T-helper 9 cell (primary cell): ENCODE measurements at regions not wholly inside any gene's neighbourhood (a gene's known extent, or its start where the extent isn't known, plus 50 kb on each side); places are given as distances from the start of the nearest gene placed in this dataset.

Experiments used
- DNase-seq: peaks from one replicate; pipeline ENCODE4 v3.0.0-alpha.2; 2020

DNA sequence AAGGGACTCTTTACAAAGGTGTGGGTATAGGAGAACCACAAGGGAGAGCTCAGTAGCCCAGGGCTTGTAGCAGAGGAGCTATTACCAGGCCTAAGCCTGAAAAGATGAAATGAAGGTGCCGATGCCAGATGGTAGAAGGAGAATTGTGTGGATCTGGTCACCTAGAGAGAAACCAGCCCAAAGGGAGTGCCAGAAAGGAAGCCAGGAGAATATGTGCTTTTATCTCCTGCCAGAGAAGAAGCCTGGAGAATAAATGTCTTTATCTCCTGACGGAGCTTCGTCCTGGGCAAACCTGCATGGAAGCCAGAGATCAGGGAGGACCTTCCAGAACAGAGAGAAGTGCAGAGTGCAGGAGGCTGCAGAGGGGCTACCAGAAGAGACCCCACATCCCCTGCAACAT, 142.6 kb downstream of the MED10 start:
- no peak for DNase-seq

DNA sequence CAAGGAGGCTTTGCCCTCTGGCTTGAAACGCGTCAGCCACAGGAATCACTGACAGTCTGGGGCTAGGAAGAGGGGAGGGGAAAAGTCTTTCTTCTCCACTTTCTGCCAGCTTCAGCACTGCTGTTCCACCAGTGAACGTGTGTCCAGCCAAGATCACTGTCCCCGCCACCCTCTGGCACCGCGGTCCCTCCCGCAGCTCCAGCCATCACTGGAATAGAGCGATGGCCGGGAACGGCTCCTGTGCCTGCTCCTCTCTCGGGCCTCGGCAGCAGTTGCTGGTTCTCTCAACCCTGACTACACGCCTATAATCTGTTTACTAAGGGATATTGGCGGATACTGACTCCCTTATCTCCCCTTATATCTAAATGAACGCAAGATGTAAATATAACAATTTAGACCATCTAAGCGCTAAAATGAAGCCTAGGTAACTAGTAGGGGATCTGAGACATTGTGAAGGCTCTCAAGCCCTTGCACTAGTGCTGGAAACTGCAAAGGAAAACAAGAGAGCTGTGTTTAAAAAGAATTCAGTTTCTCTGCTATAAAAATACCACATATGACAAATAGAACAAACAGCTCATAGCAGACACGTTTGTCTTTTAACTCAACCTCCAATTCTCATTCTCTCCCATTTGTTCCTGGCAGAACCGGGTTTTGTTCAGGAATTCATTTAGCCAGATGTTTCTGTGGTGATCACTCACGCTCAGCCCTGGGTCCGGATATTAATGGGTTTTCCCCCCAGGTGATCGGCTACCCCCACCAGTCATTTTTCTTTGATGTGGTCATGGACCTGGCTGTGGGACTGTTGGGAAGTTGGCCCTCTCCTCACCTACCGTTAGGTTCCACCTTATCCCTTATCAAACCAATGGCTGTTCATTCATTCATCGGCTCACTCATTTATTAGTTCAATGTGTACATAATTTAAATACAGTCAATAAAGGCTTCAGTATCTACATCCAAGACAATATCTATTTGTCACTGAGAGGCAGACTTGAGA, 149.8 kb downstream of the MED10 start:
- no peak for DNase-seq

DNA sequence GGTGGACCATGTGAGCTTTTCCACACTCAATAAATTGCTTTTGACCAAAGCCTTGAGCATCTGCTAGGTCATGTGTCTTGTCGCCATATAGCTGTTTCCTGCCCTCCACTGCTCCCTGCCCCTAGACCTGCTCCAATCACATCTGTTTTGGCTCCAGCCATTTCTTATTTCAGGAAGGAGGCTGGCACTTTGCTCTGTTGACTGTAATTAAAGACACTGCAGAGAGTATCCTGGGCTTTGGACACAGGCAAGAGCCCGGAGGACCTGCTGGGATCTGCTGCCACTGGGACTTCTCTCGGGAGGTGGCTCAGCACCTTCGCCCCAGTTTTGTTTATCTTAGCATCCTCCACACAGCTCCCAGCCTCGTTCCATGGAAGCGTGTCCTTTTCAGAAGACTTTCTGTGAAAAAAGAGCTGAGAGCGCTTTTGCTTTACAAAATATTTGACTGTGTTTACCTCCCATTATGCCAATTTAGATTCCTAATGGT, 153.2 kb downstream of the MED10 start:
- no peak for DNase-seq

DNA sequence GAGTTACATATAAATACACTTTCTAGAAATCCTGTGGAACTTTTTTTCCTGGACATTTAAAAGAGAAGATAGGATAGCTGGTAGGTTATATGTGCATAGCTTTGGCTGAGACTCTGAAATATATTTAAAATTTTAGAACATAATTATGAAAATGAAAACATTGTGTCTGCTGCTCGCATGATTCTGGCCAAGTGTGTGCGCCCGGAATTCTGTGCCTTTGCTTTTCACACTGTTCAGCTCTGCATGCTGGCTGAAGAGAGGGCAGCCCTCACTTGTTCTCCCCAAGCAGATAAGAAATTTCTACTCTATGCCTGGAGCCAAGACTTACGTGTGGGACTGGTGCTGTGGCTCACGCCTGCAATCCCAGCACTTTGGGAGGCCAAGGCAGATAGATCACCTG, 153.9 kb downstream of the MED10 start:
- no peak for DNase-seq

DNA sequence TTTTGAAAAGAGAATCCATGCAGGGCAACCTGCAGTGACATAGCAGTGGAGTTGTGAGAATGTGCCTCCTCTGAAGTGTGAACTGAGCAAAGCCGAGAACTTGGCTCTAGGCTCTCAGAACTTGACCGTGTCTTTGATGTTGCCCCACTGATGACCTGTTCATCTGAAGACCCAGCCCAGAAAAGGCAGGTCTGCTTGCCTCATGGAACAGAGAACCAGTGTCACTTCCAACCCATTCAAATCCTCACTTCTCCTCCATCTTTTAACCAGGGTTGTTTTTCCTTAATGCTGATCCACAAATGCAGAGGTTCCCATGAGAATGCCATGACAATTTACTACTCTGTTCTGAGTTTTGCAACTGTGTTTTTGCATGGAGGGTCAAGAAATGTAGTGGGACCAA, 155.4 kb downstream of the MED10 start:
- DNase-seq: no peak

DNA sequence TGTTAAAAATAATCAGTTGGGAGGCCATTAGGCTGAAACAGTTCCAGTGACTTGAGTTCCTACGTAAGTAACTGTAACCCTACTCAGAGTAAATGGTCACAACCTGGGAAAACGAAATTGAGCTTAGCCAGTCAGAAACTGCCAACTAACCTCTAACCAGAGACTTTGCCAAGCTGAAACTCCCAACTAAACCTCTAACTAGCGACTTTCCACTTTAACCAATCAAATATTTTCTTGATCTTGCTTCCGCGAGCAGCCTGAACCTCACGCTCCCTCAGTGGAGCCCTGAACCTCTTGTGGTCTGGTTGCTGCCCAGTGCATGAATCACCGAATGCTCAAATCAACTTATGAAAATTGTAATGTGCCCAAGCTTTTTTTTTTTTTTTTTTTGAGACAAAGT, 156.2 kb downstream of the MED10 start:
- no peak for DNase-seq

DNA sequence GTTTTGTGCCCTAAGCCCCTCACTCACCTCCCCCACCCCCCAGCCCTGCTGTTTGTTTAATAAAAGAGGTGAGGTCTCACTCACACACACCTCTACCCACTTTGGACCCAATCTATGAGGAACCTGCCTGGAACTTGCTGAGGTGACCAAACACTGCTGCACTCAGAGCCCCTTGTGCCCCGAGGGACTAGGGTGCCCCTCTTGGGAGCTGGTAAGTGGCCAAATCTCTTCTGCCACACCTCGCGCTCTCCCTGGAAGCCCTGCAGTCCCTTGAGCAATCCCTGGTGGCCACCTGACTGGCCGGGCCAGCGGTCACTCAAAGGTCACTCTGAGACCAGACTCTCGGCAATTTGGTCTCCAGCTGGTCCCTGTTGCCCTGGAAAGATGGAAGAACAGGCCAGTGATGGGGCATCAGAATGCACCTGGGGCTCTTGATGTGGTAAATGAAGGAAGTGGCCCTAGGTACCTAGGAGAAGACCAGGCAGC, 157.2 kb downstream of the MED10 start:
- no peak for DNase-seq

DNA sequence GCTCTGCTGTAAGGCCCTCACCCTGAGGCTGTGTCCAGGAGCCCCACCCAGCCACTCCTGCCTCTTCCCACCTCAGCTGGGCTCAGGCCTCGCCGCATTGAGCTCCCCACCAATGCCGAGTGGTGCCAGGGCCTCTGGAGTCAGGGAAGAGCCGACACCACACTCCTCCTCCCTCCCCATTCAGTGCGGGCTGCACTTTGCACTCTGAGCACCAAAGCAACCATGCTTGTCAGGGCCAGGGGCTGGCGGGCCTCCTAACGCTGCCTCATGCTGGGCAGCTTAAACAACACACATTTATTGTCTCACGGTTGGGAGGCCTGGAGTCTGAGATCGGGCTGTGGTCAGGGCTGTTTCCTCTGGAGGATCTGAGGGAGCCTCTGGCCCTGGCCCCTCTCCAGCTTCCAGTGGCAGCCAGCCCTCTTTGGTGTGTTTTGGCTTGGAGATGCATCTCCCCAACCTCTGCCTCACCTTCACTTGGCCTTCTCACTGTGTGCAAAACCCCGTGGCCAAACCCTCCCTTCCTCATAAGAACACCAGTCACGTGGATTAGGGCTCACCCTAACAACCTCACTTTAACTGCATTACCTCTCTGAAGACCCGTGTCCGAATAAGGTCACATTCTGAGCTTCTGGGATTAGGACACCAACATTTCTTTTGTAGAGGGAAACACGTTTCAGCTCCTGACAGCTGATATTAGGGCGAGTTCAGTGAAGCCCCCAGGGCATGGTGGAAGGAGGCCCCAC, 157.8 kb downstream of the MED10 start:
- DNase-seq: no peak

DNA sequence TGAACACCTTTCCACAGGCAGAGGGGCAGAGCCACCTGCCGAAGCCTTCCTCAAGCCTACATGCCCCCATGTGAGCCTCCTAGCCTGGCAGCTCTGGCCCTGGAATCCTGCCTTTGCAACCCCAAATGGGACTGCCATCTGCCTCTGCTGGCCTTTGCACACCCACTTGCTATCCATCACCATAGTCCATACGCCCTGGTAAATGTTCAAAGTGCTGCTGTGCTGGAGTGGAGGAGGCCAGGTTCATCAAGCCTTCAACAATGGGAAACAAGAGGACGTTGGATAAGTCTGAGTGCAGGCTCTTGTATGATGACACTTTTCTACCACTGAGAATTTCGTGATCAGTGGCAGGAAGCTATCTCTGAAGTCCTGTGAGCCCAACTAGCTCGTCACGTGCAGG, 159.8 kb downstream of the MED10 start:
- DNase-seq: no peak

DNA sequence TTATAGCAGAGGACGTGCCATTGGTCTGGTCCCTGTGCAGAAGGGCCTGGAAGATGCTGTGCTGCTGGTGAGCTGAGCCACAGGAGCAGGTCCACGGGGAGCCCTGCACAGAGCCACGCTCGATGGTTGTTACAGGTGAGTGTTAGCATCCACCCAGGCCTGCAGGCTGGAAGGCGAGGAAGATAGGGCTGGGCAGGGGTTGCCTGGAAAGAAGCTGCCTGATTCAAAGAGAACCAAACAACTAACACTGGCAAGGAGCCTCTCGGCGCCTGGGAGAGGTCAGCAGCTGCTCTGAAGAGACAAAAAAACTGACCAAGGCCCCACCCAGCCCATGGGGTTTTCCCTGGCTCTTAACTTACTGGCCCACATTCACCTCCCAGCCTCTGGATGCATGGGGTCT, 160.2 kb downstream of the MED10 start:
- DNase-seq: no peak

DNA sequence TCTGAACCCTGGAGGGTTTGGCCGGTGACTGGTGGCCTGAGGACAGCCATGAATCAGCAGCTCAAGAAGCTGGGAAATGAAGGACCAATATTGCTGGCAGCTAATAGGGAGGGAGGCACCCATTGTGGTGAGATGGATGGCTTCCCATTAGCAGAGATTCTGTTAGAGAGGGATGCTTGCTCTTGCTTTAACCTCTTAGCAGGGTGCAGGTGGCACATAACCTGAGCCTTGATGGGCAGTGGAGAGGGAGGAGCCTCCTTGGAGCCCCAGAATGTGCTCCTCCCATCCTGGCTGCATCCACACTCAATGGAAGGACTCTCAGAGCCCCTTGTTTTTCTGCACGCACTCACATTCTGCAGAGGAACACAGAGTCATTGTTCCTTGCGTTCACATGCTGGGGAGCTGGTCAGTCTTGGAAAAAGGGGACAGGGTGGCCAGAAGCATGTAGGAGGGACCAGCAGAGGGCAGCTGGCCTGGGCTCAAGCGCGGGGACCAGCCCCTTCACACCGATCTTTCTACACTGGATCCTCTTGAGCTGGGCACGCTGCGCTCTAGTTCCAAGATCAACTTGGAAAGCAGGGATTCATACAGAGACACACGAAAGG, 161.8 kb downstream of the MED10 start:
- no peak for DNase-seq

DNA sequence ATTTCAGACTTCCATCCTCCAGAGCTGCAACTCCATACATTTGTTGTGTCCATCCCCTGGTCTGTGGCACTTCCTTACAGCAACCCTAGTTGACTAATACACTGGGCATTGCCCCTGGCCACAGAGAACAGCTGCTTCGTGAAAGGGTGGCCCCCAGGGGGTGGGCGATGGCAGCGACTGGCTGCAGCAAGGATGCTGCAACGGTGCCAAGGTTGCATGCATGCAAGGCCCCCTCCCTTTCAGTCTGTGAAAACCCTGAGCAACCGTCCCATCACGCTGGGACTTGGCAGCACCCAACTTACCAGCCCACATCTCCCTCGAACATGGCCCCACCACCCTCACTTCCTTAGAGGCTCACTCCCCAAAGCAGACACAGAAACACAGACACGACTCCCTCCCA, 162.5 kb downstream of the MED10 start:
- DNase-seq: no peak

DNA sequence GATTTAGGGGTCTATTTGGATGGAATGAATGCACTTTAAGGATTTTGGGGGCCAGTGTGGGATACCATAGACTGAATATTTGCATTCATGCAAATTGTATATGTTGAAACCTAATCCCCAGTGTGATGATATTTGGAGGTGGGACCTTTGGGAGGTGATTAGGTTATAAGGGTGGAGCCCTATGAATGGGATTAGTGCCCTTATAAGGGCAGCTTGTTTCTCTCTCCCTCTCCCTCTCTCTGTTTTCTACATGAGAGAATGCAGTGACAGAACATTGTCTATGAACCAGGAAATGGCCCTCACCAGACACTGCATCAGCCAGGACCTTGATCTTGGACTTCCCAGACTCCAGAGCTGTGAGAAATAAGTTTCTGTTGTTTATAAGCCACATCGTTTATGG, 166.1 kb downstream of the MED10 start:
- no peak for DNase-seq

DNA sequence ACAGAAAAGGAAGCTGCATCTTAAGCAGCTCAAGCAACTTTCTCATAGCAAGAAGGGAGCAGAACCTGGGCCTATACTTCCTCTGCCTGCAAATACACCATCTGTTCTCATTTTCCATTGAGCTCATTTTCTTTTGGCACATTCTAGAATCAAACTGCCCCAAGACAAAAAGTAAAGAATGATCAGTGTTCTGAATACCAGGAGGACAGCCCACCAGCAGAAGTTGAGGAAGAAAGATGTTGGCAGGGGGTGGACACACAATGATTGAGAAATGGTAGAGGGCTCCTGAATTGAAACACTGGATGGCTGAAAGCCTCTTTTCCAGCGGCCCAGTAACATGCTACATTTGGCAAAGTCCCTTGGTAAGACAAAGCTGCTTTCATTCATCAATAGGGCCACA, 171.8 kb downstream of the MED10 start:
- DNase-seq: no peak

DNA sequence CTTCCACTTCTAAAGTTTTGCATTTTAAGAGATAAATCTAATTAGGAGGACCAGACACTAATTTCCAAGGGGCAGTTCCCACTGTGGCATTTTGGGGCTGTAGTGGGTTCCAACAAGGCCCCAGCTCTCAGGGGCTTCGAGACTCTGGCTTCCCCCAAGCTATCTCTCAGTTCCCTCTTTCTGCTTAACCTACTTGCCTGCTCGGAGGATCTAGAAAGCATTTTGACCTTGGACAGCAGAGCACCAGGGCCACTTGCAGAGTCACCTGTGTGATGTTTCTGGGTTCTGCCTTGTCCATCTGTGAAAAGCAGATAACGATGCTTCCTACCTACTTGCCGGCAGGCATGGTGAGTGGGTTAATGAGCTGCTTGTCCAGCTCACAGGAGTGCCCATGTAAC, 175.4 kb downstream of the MED10 start:
- DNase-seq: no peak

DNA sequence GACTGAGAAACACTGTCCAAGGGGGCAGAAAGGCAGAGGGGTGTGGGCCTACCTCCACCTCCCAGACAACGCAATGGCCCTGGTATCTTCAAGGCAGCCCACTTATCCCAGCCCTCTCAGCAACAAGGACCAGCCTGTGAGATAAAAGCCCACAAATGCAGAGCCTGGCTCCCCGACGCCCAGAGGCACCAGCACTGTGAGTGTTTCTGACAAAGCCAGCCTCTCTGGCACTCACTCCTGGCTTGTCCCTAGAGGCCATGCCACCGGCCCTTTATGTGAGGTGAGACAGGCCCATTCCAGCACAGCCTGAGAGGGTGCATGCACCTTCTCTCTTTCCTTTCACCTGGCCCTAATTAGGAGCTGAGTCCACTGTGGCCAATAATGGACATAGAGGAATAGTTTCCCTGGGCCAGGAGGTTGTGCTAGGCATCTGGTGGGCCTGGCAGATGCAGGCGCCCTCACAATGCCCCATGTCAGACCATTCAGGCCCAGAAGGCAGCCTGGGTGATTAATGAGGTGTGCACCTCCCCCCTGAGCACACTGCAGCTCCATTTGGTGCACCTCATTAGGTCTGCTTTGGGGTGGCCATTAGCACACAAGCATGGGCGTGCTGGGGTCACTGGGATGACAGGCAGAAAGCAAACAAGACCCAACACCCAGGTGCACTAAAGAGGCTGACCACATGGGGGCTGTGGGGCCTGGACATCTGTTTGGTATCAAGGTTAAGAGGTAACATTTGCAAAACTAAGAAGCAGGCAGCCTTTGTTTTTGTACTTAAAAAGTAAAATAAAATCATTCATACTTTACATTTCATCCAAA, 176.0 kb downstream of the MED10 start:
- DNase-seq: no peak

DNA sequence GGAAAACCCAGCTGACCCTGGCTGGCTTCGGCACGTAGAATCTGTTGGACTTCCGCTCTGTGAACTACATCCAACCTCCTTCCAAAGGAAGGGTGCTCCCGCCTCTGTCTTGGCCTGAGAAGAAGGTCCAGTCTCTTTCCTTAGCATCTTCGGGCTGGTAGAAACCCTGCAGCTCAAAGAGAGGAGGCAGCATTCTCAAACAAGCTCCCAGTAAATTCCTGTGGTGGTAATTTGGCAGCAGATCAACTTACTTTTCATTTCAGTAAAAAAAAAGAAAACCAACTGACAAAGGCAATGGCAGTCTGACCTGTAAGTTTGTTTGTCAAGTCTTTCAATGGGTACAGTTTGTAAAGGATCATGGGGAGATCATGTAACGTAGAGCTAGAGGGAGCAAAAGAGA, 176.7 kb downstream of the MED10 start:
- DNase-seq: no peak

DNA sequence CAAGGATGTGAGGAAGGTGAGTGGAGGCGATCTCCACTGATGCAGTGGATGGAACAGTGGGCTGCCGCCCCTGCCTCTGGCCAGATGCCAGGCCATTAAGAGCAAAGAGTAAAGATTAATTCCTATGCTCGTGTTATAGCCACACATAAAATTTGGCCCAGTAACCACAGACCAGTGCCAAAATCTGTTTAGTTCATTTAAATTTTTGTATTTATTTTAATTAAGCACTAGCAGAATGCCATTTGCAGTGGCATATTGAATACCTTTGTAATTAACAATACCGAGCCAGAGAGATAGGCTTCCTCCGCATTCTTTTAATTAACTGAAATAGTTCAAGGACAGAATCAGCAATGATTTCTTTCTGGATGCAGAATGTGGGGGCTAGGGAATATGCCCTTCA, 179.8 kb downstream of the MED10 start:
- no peak for DNase-seq

DNA sequence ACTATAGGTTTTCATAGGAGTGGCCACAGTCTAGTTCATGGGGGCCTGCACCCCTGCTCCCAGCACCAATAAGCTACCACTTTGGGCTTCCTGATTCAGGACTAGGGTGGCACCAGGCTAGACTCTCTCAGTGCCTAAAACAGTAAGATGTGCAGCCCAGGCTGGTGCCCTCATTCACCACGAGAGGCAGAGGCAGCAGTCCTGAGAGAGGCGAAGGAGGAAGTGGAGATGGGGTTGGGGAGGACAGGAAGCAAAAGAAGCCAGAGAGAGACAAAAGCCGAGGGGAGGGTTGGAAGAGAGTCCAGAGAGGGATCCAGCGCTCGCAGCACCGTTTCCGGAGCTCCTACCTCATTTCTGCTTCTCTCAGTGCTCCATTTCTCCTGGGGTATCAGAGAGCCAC, 180.9 kb downstream of the MED10 start:
- DNase-seq: no peak

DNA sequence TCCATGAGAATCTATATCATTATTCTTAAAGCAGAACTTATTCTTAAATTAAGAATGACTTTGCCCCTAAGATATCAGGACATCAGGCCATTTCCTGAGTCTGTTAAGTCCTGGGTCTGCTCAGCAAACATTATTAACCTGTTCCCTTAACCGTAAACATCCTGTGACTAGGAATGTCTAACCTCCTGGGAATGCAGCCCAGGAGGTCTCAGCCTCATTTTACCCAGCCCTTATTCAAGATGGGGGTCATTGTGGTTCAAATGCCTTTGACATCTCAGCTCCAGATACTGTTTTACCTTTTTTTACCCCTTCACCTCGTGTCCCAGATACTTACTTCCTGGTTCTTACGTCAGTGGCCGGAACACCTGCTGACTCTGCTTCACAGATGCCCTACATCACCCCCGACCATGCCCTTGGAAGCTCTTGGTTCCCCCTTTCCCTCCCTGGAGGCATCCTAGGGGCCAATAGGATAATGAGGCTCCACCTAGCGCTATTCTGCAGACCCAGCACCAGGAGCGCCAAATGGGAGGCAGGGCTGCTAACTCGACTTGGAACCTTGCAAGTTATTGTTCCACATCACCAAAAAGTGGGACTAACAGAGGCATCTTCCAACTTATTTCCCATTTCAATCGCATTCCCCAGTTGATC, 182.5 kb downstream of the MED10 start:
- DNase-seq: no peak

DNA sequence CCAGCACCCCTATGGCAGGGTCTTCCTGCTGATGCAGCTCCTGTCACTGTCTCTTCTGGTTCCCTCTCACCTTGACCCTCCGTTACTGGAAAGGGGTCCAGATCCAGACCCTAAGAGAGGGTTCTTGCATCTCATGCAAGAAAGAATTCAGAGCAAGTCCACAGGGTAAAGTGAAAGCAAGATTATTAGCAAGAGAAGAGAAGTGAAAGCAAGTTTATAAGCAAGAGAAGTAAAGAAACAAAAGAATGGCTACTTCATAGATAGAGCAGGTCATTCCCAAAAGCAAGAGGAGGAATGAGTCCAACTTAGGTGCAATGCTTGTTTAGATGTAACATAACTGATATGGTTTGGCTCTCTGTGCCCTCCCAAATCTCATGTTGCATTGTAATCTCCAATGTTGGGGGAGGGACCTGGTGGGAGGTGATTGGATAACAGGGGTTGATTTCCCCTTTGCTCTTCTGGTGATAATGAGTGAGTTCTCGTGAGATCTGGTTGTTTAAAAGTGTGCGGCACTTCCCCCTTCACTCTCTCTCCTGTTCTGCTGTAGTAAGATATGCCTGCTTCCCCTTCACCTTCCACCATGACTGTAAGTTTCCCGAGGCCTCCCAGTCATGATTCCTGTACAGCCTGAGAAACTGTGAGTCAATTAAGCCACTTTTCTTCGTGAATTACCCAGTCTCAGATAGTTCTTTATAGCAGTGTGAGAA, 183.3 kb downstream of the MED10 start:
- DNase-seq: no peak
